ENCODE measurements at regions not wholly inside any gene's neighbourhood (a gene's known extent, or its start where the extent isn't known, plus 50 kb on each side); places are given as distances from the start of the nearest gene placed in this dataset.

- no peak overlapping the region for H3K27ac ChIP-seq
- 69 to 75% (median 69%) methylated on average over 2 of the region's 2 CpGs for WGBS, 5 donors
- H3K9me3 ChIP-seq: peaks cover 0 to 3% (median 0%) of the 10 kb centered on the region in 8 donors
- no peaks in the 10 kb centered on the region for H3K27me3 ChIP-seq (replicated peaks in 1 of 7)
- intact Hi-C loops (cut with DNase I; ENCODE audit: low total_unique reads): no loop called here
- no peak overlapping the region for H3K4me3 ChIP-seq
- TF ChIP-seq CTCF (IDR thresholded peaks at IDR 0.05 in 8 of 11, conservative IDR thresholded peaks at IDR 0.05 in 3 of 11) (no peak), POLR2AphosphoS5 (IDR thresholded peaks at IDR 0.05) (no peak), POLR2A (IDR thresholded peaks at IDR 0.05) (no peak)
- H3K36me3 ChIP-seq: no peaks in the 10 kb centered on the region
- no peak for DNase-seq
- H3K4me1 ChIP-seq: no peaks in the 10 kb centered on the region
Observed at GRCh38 chr5:12704955-12705354, 800.7 kb upstream of the CTNND2 start.

GRCh38 chr5:12703254-12703653, 799.0 kb upstream of the CTNND2 start:
- Histone ChIP-seq H3K27ac (no peak overlapping the region), H3K4me1 (no peaks in the 10 kb centered on the region), H3K4me3 (no peak overlapping the region), H3K27me3 (replicated peaks in 1 of 7) (no peaks in the 10 kb centered on the region), H3K36me3 (no peaks in the 10 kb centered on the region), H3K9me3 (peaks cover 0 to 8% (median 0%) of the 10 kb centered on the region in 8 donors)
- WGBS, 5 donors: 80 to 96% (median 95%) methylated on average over 1 of the region's 1 CpG
- intact Hi-C loops (cut with DNase I; ENCODE audit: low total_unique reads): no loop called here
- no peak for DNase-seq
- TF ChIP-seq POLR2A (IDR thresholded peaks at IDR 0.05) (no peak), CTCF (IDR thresholded peaks at IDR 0.05 in 8 of 11, conservative IDR thresholded peaks at IDR 0.05 in 3 of 11) (no peak), POLR2AphosphoS5 (IDR thresholded peaks at IDR 0.05) (no peak)

GRCh38 chr5:12695651-12696050, 791.4 kb upstream of the CTNND2 start:
- TF ChIP-seq POLR2AphosphoS5 (IDR thresholded peaks at IDR 0.05) (no peak), POLR2A (IDR thresholded peaks at IDR 0.05) (no peak), CTCF (IDR thresholded peaks at IDR 0.05 in 8 of 11, conservative IDR thresholded peaks at IDR 0.05 in 3 of 11) (no peak)
- H3K4me3 ChIP-seq: no peak overlapping the region
- H3K27me3 ChIP-seq (replicated peaks in 1 of 7): no peaks in the 10 kb centered on the region
- no peak overlapping the region for H3K27ac ChIP-seq
- no peaks in the 10 kb centered on the region for H3K4me1 ChIP-seq
- no peak for DNase-seq
- H3K36me3 ChIP-seq: no peaks in the 10 kb centered on the region
- peaks cover 0 to 5% (median 0%) of the 10 kb centered on the region in 8 donors for H3K9me3 ChIP-seq
- intact Hi-C loops (cut with DNase I; ENCODE audit: low total_unique reads): no loop called here
- WGBS, 5 donors: 67 to 97% (median 84%) methylated on average over 1 of the region's 1 CpG

- H3K36me3 ChIP-seq: no peaks in the 10 kb centered on the region
- no peaks in the 10 kb centered on the region for H3K9me3 ChIP-seq
- no peaks in the 10 kb centered on the region for H3K27me3 ChIP-seq (replicated peaks in 1 of 7)
- DNase-seq: no peak
- no peaks in the 10 kb centered on the region for H3K4me1 ChIP-seq
- whole genome bisulfite sequencing, 5 donors: 60 to 69% (median 62%) methylated on average over 9 of the region's 9 CpGs
- no peak overlapping the region for H3K27ac ChIP-seq
- TF ChIP-seq CTCF (IDR thresholded peaks at IDR 0.05 in 8 of 11, conservative IDR thresholded peaks at IDR 0.05 in 3 of 11) (no peak), POLR2A (IDR thresholded peaks at IDR 0.05) (no peak), POLR2AphosphoS5 (IDR thresholded peaks at IDR 0.05) (no peak)
- intact Hi-C loops (cut with DNase I; ENCODE audit: low total_unique reads): no loop called here
- H3K4me3 ChIP-seq: no peak overlapping the region
Observed at GRCh38 chr5:12691330-12691729, 787.1 kb upstream of the CTNND2 start.
